NT2/D1 (cell line): ENCODE measurements at regions not wholly inside any gene's neighbourhood (a gene's known extent, or its start where the extent isn't known, plus 50 kb on each side); places are given as distances from the start of the nearest gene placed in this dataset.

Experiments
- YY1 ChIP-seq: IDR thresholded peaks from 2 replicates; pipeline ENCODE4 v1.6.1; 2011; ENCODE audit not compliant: insufficient read length, insufficient read depth
- ZNF274 ChIP-seq: IDR thresholded peaks from 2 replicates; pipeline ENCODE4 v1.6.1; 2011; ENCODE audit warnings: mild to moderate bottlenecking, low read depth, low read length

- TF ChIP-seq ZNF274: no peak
- TF ChIP-seq YY1: no peak
Measured at GRCh38 chr12:19927661-19928060, 440.7 kb upstream of the PDE3A start.
